ENCODE measurements at regions not wholly inside any gene's neighbourhood (a gene's known extent, or its start where the extent isn't known, plus 50 kb on each side); places are given as distances from the start of the nearest gene placed in this dataset.

- no peak for DNase-seq (ENCODE audit: low read depth in 2 of 2)
Measured at GRCh38 chr2:47315475-47315874, 53.6 kb upstream of the EPCAM start.

- no peak for DNase-seq (ENCODE audit: low read depth in 2 of 2)
Measured at GRCh38 chr2:47313728-47314127, 55.4 kb upstream of the EPCAM start.

GRCh38 chr2:47313141-47313691 is 55.9 kb upstream of the EPCAM start:
- DNase-seq (ENCODE audit: low read depth in 2 of 2) = no peak

GRCh38 chr2:47312491-47312850 is 56.6 kb upstream of the EPCAM start:
- DNase-seq (ENCODE audit: low read depth in 2 of 2) = no peak

GRCh38 chr2:47311764-47312490 is 57.2 kb upstream of the EPCAM start:
- no peak for DNase-seq (ENCODE audit: low read depth in 2 of 2)

GRCh38 chr2:47310801-47311560 is 58.1 kb upstream of the EPCAM start:
- no peak for DNase-seq (ENCODE audit: low read depth in 2 of 2)

- no peak for DNase-seq (ENCODE audit: low read depth in 2 of 2)
Measured at GRCh38 chr2:47309952-47310800, 58.9 kb upstream of the EPCAM start.

- DNase-seq (ENCODE audit: low read depth in 2 of 2) = no peak
Measured at GRCh38 chr2:47309472-47309951, 59.6 kb upstream of the EPCAM start.

- no peak for DNase-seq (ENCODE audit: low read depth in 2 of 2)
Measured at GRCh38 chr2:47307066-47307465, 62.0 kb upstream of the EPCAM start.

GRCh38 chr2:47304654-47305053 is 64.5 kb upstream of the EPCAM start:
- DNase-seq (ENCODE audit: low read depth in 2 of 2) = no peak

- DNase-seq (ENCODE audit: low read depth in 2 of 2) = no peak
Measured at GRCh38 chr2:47303341-47304148, 65.6 kb upstream of the EPCAM start.

- no peak for DNase-seq (ENCODE audit: low read depth in 2 of 2)
Measured at GRCh38 chr2:47302308-47302707, 66.8 kb upstream of the EPCAM start.

GRCh38 chr2:47301731-47302130 is 67.4 kb upstream of the EPCAM start:
- no peak for DNase-seq (ENCODE audit: low read depth in 2 of 2)

GRCh38 chr2:47301277-47301618 is 67.9 kb upstream of the EPCAM start:
- no peak for DNase-seq (ENCODE audit: low read depth in 2 of 2)

GRCh38 chr2:47300609-47301276 is 68.4 kb upstream of the EPCAM start:
- DNase-seq (ENCODE audit: low read depth in 2 of 2) = no peak

GRCh38 chr2:47300081-47300480 is 69.0 kb upstream of the EPCAM start:
- DNase-seq (ENCODE audit: low read depth in 2 of 2) = no peak

- DNase-seq (ENCODE audit: low read depth in 2 of 2) = no peak
Measured at GRCh38 chr2:47299555-47299954, 69.6 kb upstream of the EPCAM start.

GRCh38 chr2:47298771-47299170 is 70.3 kb upstream of the EPCAM start:
- DNase-seq (ENCODE audit: low read depth in 2 of 2) = no peak

GRCh38 chr2:47297767-47298425 is 71.2 kb upstream of the EPCAM start:
- DNase-seq (ENCODE audit: low read depth in 2 of 2) = no peak

- DNase-seq (ENCODE audit: low read depth in 2 of 2) = no peak
Measured at GRCh38 chr2:47295981-47296635, 73.0 kb upstream of the EPCAM start.
